Naive thymus-derived CD4-positive, alpha-beta T cell (primary cell): ENCODE measurements at regions not wholly inside any gene's neighbourhood (a gene's known extent, or its start where the extent isn't known, plus 50 kb on each side); places are given as distances from the start of the nearest gene placed in this dataset.

Source experiments
- ATAC-seq: fragments of 150-1000 bp; cut with Tn5 transposase; 2 replicates; pipeline ENCODE4 v1.10.0; 2021; ENCODE audit warnings: mild to moderate bottlenecking, moderate library complexity
- CTCF ChIA-PET: fragments of 350-600 bp; sonication (Branson Sonifier 250); formaldehyde crosslinking; loops from one replicate; lab custom pipeline; 2021; ENCODE audit warnings: antibody characterized with exemption; lab: Charles Lee
- POLR2A ChIA-PET: fragments of 350-600 bp; sonication (Branson Sonifier 250); formaldehyde crosslinking; loops from one replicate; lab custom pipeline; 2021; ENCODE audit warnings: antibody characterized with exemption, inconsistent platforms; lab: Charles Lee
- DNase-seq, 9 donors: peaks; one replicate each; pipeline versions ENCODE4 v3.0.0 to v3.0.0-alpha.2; 2020 to 2022; ENCODE audit warnings: mixed read lengths in 1 of 9
- H3K27ac ChIP-seq: one replicate; pipeline ENCODE4 v1.7.0; 2013; ENCODE audit warnings: mild to moderate bottlenecking, low read depth, low read length, moderate library complexity
- H3K27me3 ChIP-seq, 2 donors: one replicate each; pipeline ENCODE4 v1.7.0; 2013; ENCODE audit warnings: low read length in 2 of 2, mild to moderate bottlenecking in 2 of 2, moderate library complexity in 2 of 2; ENCODE audit not compliant: control insufficient read depth in 2 of 2, insufficient read depth in 2 of 2
- H3K36me3 ChIP-seq, 3 experiments: 1 replicate in 2 of 3; 2 replicates in 1 of 3; pipeline ENCODE4 v1.7.0; 2013; ENCODE audit warnings: low read length in 3 of 3, mild to moderate bottlenecking in 3 of 3, moderate library complexity in 1 of 3; ENCODE audit not compliant: insufficient read depth in 3 of 3, control insufficient read depth in 2 of 3
- H3K4me1 ChIP-seq, 2 donors: one replicate each; pipeline ENCODE4 v1.7.0; 2013; ENCODE audit warnings: low read length in 2 of 2, mild to moderate bottlenecking in 2 of 2, moderate library complexity in 1 of 2; ENCODE audit not compliant: control insufficient read depth in 2 of 2, insufficient read depth in 2 of 2
- H3K4me3 ChIP-seq: 2 replicates; pipeline ENCODE4 v1.7.0; 2013; ENCODE audit warnings: mild to moderate bottlenecking, low read length
- H3K9me3 ChIP-seq, 3 experiments: 1 replicate in 2 of 3; 2 replicates in 1 of 3; pipeline ENCODE4 v1.7.0; 2013; ENCODE audit warnings: low read length in 3 of 3; ENCODE audit not compliant: control insufficient read depth in 2 of 3
- H3K27ac Mint-ChIP-seq, 9 donors: one replicate each; pipeline ENCODE4 v1.8.0; 2020 to 2022; ENCODE audit warnings: mixed read lengths in 9 of 9, mild to moderate bottlenecking in 8 of 9, moderate library complexity in 5 of 9, inconsistent platforms in 2 of 9
- H3K27me3 Mint-ChIP-seq, 5 donors: one replicate each; pipeline ENCODE4 v1.8.0; 2021 to 2022; ENCODE audit warnings: mixed read lengths in 5 of 5, mild to moderate bottlenecking in 1 of 5
- H3K36me3 Mint-ChIP-seq, 5 donors: one replicate each; pipeline ENCODE4 v1.8.0; 2020 to 2022; ENCODE audit warnings: mixed read lengths in 5 of 5, mild to moderate bottlenecking in 3 of 5, inconsistent platforms in 1 of 5
- H3K4me1 Mint-ChIP-seq, 7 donors: one replicate each; pipeline ENCODE4 v1.8.0; 2020 to 2022; ENCODE audit warnings: mixed read lengths in 7 of 7, mild to moderate bottlenecking in 3 of 7, inconsistent platforms in 1 of 7
- H3K4me3 Mint-ChIP-seq, 10 donors: one replicate each; pipeline ENCODE4 v1.8.0; 2020 to 2022; ENCODE audit warnings: mild to moderate bottlenecking in 10 of 10, mixed read lengths in 10 of 10, moderate library complexity in 6 of 10, inconsistent platforms in 2 of 10
- H3K9me3 Mint-ChIP-seq, 11 donors: one replicate each; pipeline ENCODE4 v1.8.0; 2020 to 2022; ENCODE audit warnings: mixed read lengths in 11 of 11, mild to moderate bottlenecking in 4 of 11, inconsistent platforms in 1 of 11, moderate library complexity in 1 of 11
- intact Hi-C, 2 donors: fragments of 100-400 bp; cut with micrococcal nuclease; formaldehyde crosslinking; loops; one replicate each; pipeline ENCODE4 v1.15.1; 2023

DNA sequence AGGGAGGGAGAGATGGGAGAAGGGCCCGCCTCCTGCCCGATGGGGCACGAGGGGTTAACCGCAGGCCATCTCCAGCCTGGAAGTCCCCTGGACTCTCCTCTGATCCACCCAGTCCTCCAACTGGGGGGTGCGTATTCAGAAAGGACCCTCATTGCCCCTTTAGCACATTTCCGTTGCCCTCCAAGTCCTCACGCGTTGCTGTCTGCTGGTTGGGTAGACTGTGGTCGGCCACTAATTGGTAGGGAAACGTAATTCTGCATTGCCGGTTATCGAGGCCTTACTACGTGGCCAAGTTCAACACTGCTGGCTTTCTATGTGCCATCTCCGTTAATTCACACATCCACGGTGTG lies 103.4 kb downstream of the FOXL1 start:
- Mint-ChIP-seq H3K9me3 (peaks cover 0 to 20% (median 5%) of the 10 kb centered on the region in 11 donors), H3K4me1 (peaks cover 0 to 9% (median 0%) of the 10 kb centered on the region in 7 donors), H3K27ac (no peak overlapping the region), H3K36me3 (peaks cover 0 to 6% (median 4%) of the 10 kb centered on the region in 5 donors), H3K27me3 (peaks cover 5 to 39% (median 24%) of the 10 kb centered on the region in 5 donors), H3K4me3 (no peak overlapping the region)
- H3K4me3 ChIP-seq, result no peak overlapping the region
- no peaks in the 10 kb centered on the region for H3K27me3 ChIP-seq
- H3K27ac ChIP-seq, result no peak overlapping the region
- CTCF ChIA-PET, result no interaction called here
- POLR2A ChIA-PET, result no interaction called here
- DNase-seq (no peak), ATAC-seq (no peak)
- intact Hi-C loops, result no loop called here
- H3K36me3 ChIP-seq, result no peaks in the 10 kb centered on the region
- H3K4me1 ChIP-seq, result no peaks in the 10 kb centered on the region
- H3K9me3 ChIP-seq, result no peaks in the 10 kb centered on the region

DNA sequence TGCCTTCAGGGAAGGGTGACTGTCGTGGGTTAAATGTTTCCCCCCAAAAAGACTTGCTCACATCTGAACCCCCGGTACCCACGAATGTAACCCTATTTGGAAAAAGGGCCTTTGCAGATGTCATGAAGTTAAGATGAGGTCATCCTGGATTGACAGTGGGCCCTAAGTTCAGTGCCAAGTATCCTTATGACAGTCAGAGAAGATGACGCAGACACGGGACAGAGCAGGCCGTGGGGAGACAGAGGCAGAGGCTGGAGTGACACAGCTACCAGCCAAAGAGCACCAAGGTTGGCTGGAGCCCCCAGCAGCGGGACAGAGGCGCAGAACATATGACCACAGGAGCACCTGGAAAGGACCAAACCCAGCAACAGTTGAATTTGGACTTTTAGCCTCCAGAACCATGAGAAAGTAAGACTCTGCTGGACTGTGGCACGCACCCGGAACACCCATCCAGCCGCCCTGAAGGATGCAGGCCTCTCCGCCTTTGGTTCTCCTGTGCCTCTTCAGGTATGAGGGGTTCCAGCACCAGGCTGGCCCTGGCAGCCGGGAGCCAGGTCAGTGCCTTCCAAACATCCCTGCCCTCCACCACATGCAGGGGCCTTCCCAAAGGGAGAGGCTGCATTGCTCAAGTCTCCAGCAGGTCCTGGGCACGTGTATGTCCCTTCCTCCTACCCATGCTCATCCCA lies 104.0 kb downstream of the FOXL1 start:
- Histone ChIP-seq H3K36me3 (no peaks in the 10 kb centered on the region), H3K9me3 (no peaks in the 10 kb centered on the region), H3K27me3 (no peaks in the 10 kb centered on the region), H3K4me1 (no peaks in the 10 kb centered on the region), H3K27ac (no peak overlapping the region), H3K4me3 (no peak overlapping the region)
- ATAC-seq, result no peak
- Mint-ChIP-seq H3K9me3 (peaks cover 0 to 20% (median 5%) of the 10 kb centered on the region in 11 donors), H3K4me3 (no peak overlapping the region), H3K36me3 (peaks cover 0 to 6% (median 4%) of the 10 kb centered on the region in 5 donors), H3K4me1 (peaks cover 0 to 9% (median 0%) of the 10 kb centered on the region in 7 donors), H3K27ac (no peak overlapping the region), H3K27me3 (peaks cover 5 to 39% (median 24%) of the 10 kb centered on the region in 5 donors)
- POLR2A ChIA-PET, result no interaction called here
- no peak for DNase-seq
- CTCF ChIA-PET, result no interaction called here
- intact Hi-C loops, result no loop called here

DNA sequence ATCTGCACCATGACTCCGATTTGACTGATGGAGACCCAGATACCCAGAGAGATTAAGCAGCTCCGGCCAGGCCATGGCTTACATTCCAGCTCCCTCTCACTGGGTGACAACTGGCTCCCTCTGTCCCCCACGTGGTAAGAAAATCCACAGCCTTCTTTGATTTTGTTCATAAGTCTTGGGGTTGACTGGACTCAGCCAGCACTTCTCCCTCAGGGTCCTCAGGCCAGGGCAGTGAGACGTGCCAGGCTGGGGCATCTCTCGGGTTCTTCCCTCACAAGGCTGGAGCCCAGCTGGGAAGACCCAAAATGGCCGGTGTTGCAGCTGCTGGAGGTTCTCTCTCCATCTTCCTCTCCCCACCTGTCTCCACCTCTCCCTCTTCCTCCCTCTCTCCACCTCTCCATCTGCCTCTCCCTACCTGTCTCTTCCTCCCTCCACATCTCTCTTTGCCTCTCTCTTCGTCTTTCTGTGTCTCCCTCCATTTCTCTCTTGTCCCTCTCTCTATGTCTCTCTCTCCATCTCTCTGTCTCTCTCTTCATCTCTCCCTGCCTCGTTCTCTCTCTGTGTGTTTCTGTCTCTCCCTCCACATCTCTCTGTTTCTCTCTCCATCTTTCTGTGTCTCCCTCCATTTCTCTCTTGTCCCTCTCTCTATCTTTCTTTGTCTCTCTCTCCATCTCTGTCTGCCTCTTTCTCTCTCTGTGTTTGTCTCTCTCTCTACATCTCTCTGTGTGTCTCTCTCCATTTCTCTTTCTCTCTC lies 105.3 kb downstream of the FOXL1 start:
- Histone ChIP-seq H3K9me3 (no peaks in the 10 kb centered on the region), H3K4me3 (no peak overlapping the region), H3K27ac (no peak overlapping the region), H3K36me3 (no peaks in the 10 kb centered on the region), H3K4me1 (no peaks in the 10 kb centered on the region), H3K27me3 (no peaks in the 10 kb centered on the region)
- ATAC-seq (no peak), DNase-seq (no peak)
- intact Hi-C loops, result no loop called here
- ChIA-PET POLR2A (no interaction called here), CTCF (no interaction called here)
- H3K9me3 Mint-ChIP-seq, result peaks cover 0 to 20% (median 5%) of the 10 kb centered on the region in 11 donors
- peaks cover 0 to 9% (median 0%) of the 10 kb centered on the region in 7 donors for H3K4me1 Mint-ChIP-seq
- peaks cover 0 to 6% (median 4%) of the 10 kb centered on the region in 5 donors for H3K36me3 Mint-ChIP-seq
- H3K4me3 Mint-ChIP-seq, result no peak overlapping the region
- peak overlapping the region in 1 of 9 donors; percentile 85 for H3K27ac Mint-ChIP-seq
- peaks cover 7 to 39% (median 24%) of the 10 kb centered on the region in 5 donors for H3K27me3 Mint-ChIP-seq

DNA sequence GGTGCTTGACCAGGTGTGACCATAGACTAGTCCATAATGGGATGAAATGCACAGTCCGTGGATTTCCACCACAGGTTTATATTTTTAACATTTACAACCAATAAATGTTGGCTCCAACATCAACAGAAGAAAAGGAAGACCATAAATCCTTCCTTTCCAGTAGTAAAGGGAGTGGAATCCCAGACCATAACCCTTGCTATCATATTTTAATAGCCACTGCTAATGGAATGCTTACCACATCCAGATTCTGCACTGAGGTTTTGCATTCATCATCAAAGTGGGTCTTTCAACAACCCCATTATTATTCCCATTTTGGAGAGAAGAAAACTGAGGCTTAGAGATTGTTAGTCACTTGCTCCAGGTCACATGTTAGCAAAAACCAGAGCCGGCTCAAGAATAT lies 106.7 kb downstream of the FOXL1 start:
- no peak for ATAC-seq
- peaks cover 0 to 9% (median 0%) of the 10 kb centered on the region in 7 donors for H3K4me1 Mint-ChIP-seq
- POLR2A ChIA-PET, result no interaction called here
- no peak overlapping the region for H3K27ac Mint-ChIP-seq
- H3K9me3 ChIP-seq, result no peaks in the 10 kb centered on the region
- H3K4me3 ChIP-seq, result no peak overlapping the region
- H3K4me3 Mint-ChIP-seq, result no peak overlapping the region
- H3K27me3 ChIP-seq, result no peaks in the 10 kb centered on the region
- H3K9me3 Mint-ChIP-seq, result peaks cover 0 to 10% (median 0%) of the 10 kb centered on the region in 11 donors
- H3K4me1 ChIP-seq, result no peaks in the 10 kb centered on the region
- intact Hi-C loops, result no loop called here
- CTCF ChIA-PET, result no interaction called here
- no peaks in the 10 kb centered on the region for H3K36me3 ChIP-seq
- peaks cover 8 to 32% (median 21%) of the 10 kb centered on the region in 5 donors for H3K27me3 Mint-ChIP-seq
- H3K36me3 Mint-ChIP-seq, result peaks cover 0 to 6% (median 4%) of the 10 kb centered on the region in 5 donors
- no peak overlapping the region for H3K27ac ChIP-seq
- DNase-seq, result no peak

DNA sequence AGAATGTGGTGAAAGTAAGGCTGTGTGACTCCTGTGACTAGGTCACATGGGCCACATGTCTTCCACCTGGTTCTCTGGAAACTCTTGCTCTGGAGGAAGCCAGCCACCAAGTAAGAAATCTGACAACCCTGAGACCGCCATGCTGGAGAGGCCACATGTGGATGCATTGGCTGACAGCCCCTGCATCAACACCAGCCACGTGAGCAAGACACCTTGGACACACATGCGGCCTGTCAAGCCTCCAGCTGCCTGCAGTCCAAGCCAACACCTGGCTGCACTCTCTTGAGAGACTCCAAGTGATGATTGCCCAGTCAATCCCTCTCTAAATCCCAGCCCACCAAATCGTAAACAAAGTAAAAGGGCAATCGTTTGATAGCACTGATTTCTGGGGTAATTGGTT lies 112.6 kb downstream of the FOXL1 start:
- Histone ChIP-seq H3K4me1 (no peaks in the 10 kb centered on the region), H3K27ac (no peak overlapping the region), H3K9me3 (no peaks in the 10 kb centered on the region), H3K27me3 (no peaks in the 10 kb centered on the region), H3K36me3 (no peaks in the 10 kb centered on the region), H3K4me3 (no peak overlapping the region)
- ATAC-seq (no peak), DNase-seq (no peak)
- ChIA-PET CTCF (no interaction called here), POLR2A (no interaction called here)
- Mint-ChIP-seq H3K9me3 (peaks cover 0 to 4% (median 0%) of the 10 kb centered on the region in 11 donors), H3K4me1 (no peaks in the 10 kb centered on the region), H3K27me3 (peaks cover 7 to 13% (median 9%) of the 10 kb centered on the region in 5 donors), H3K4me3 (no peak overlapping the region), H3K27ac (no peak overlapping the region), H3K36me3 (no peaks in the 10 kb centered on the region)
- intact Hi-C loops, result no loop called here

DNA sequence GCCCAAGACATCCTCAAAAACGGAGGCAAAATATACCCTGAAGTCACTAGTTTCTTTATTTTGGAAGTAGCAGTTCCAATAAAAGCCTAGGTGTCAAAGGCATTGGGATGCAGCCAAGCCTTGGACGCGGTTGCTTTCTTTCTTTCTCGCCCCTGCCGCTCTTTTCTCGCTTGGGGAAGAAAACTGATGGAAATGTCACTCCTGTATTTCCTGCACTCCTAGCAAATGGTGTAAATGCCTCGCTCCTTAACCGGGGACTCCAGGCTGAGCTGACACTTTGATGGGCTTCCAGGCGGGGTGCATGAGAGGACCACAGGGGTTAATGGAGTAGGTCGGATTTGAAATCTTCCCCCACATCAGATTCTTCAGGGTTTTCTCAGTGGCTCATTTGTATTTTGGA lies 114.1 kb downstream of the FOXL1 start:
- CTCF ChIA-PET, result no interaction called here
- no peak overlapping the region for H3K27ac ChIP-seq

More for the DNA sequence above, 114.1 kb downstream of the FOXL1 start:
- H3K4me3 ChIP-seq, result no peak overlapping the region
- H3K27me3 Mint-ChIP-seq, result peaks cover 7 to 13% (median 9%) of the 10 kb centered on the region in 5 donors
- intact Hi-C loops, result no loop called here
- no peaks in the 10 kb centered on the region for H3K4me1 Mint-ChIP-seq
- no peaks in the 10 kb centered on the region for H3K9me3 ChIP-seq
- no peak for DNase-seq
- H3K27me3 ChIP-seq, result no peaks in the 10 kb centered on the region
- no peaks in the 10 kb centered on the region for H3K36me3 Mint-ChIP-seq
- no peak overlapping the region for H3K27ac Mint-ChIP-seq
- no peaks in the 10 kb centered on the region for H3K4me1 ChIP-seq
- H3K36me3 ChIP-seq, result no peaks in the 10 kb centered on the region
- H3K9me3 Mint-ChIP-seq, result peaks cover 0 to 6% (median 0%) of the 10 kb centered on the region in 11 donors
- ATAC-seq, result no peak
- POLR2A ChIA-PET, result no interaction called here
- H3K4me3 Mint-ChIP-seq, result no peak overlapping the region
